ENCODE measurements at regions not wholly inside any gene's neighbourhood (a gene's known extent, or its start where the extent isn't known, plus 50 kb on each side); places are given as distances from the start of the nearest gene placed in this dataset.

DNA sequence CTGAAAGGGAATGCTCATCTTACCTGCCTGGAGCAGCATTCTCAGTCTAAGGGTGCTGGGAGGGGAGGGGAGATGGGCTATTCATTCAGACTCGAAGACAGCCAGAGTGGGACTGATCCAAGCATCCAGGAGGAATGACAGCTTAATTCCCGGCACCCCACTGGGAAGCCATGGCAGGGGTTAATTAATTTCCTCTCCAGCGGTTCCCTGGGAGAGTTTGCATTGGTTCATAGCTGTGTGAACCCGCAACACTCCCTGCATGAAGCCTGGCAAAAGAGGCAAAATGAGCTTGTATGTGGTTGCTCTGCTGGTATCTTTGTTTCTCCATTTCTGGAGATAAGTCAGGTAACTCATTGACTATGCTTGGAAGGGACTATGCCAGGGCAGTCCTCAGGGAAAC is 401.0 kb upstream of the SLC24A2 start:
- no peaks in the 10 kb centered on the region for H3K9me3 ChIP-seq (replicated peaks in 1 of 2; ENCODE audit: control insufficient read depth in 2 of 2, insufficient read depth in 1 of 2, low read depth in 1 of 2, low read length in 2 of 2)
- no peak overlapping the region for H2BK12ac ChIP-seq (ENCODE audit: low read length)
- no peak overlapping the region for H3K9ac ChIP-seq (ENCODE audit: low read depth, low read length, poor library complexity)
- WGBS, 2 donors (ENCODE audit: extremely low coverage in 2 of 2, insufficient read length in 2 of 2, insufficient replicate concordance in 1 of 2): no CpG with 5 or more reads among the region's 4 CpGs
- no peak overlapping the region for H3K4me2 ChIP-seq (ENCODE audit: insufficient read depth, low read length, poor library complexity, severe bottlenecking)
- no peak overlapping the region for H3K4ac ChIP-seq (ENCODE audit: low read length)
- H2BK120ac ChIP-seq (ENCODE audit: low read depth, low read length): no peak overlapping the region
- H2AFZ ChIP-seq (ENCODE audit: low read length): no peak overlapping the region
- H3K36me3 ChIP-seq (replicated peaks in 1 of 2; ENCODE audit: control insufficient read depth in 2 of 2, insufficient read depth in 2 of 2, low read length in 2 of 2): no peaks in the 10 kb centered on the region
- H4K8ac ChIP-seq (ENCODE audit: low read depth, low read length): no peak overlapping the region
- H2BK5ac ChIP-seq (ENCODE audit: low read length): no peak overlapping the region
- H3K27me3 ChIP-seq (ENCODE audit: control insufficient read depth in 3 of 3, insufficient read depth in 3 of 3, low read depth in 1 of 3, low read length in 3 of 3): no peaks in the 10 kb centered on the region
- DNase-seq (ENCODE audit: low spot score): peak; percentile 35
- no peak overlapping the region for H3K18ac ChIP-seq (ENCODE audit: low read length)
- H3K27ac ChIP-seq (replicated peaks; ENCODE audit: low read length): no peak overlapping the region
- no peak overlapping the region for H2BK15ac ChIP-seq (ENCODE audit: low read length)
- H4K91ac ChIP-seq (ENCODE audit: low read depth, low read length, poor library complexity): no peak overlapping the region
- no peak overlapping the region for H3K14ac ChIP-seq (ENCODE audit: low read length)
- H2AK5ac ChIP-seq (ENCODE audit: low read depth, low read length): no peak overlapping the region
- no peaks in the 10 kb centered on the region for H3K79me1 ChIP-seq (ENCODE audit: low read depth, low read length)
- no peak overlapping the region for H3K4me3 ChIP-seq (ENCODE audit: low read length in 2 of 2)
- H3K23ac ChIP-seq (ENCODE audit: low read depth, low read length, poor library complexity): no peak overlapping the region
- H3K4me1 ChIP-seq (ENCODE audit: control insufficient read depth in 2 of 2, insufficient read depth in 1 of 2, low read depth in 1 of 2, low read length in 2 of 2): peaks cover 0 to 6% of the 10 kb centered on the region in 2 donors

DNA sequence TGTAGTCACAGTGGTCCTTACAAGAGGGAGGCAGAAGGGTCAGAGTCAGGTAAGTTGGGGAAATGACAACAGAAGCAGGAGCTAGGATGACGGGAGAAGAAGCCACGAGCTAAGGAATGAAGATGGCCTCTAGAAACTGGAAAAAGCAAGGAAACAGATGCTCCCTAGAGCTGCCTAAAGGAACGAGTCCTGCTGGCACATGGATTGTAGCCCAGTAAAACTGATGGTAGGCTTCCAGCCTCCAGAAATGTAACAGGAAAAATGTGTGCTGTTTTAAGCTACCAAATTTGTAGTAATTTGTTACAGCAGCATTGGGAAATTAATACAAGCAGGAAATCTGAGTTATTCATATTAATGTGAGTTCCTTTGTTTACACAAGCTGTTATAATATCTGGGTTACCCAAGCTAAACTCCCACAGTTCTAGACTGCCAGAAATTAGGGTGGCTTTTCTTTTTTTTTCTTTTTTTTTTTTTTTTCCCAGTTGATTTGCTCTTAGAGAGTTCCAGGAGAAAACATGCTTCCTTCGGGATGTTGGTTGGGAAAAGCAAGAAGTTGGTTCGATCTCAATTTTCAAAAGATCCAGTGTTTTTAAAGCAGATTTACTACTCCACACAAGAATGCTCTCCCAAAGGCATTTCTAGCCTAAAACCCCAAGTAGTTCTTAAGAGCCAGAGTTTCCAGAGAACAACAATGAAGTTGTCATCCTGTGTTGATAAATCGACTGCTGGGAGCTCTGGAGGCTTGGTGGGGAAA is 400.0 kb upstream of the SLC24A2 start:
- H3K4ac ChIP-seq (ENCODE audit: low read length): no peak overlapping the region
- H2AK5ac ChIP-seq (ENCODE audit: low read depth, low read length): no peak overlapping the region
- H4K91ac ChIP-seq (ENCODE audit: low read depth, low read length, poor library complexity): no peak overlapping the region
- no peak overlapping the region for H2BK12ac ChIP-seq (ENCODE audit: low read length)
- no peak overlapping the region for H3K18ac ChIP-seq (ENCODE audit: low read length)
- H3K4me1 ChIP-seq (ENCODE audit: control insufficient read depth in 2 of 2, insufficient read depth in 1 of 2, low read depth in 1 of 2, low read length in 2 of 2): peaks cover 0 to 6% of the 10 kb centered on the region in 2 donors
- H3K36me3 ChIP-seq (replicated peaks in 1 of 2; ENCODE audit: control insufficient read depth in 2 of 2, insufficient read depth in 2 of 2, low read length in 2 of 2): no peaks in the 10 kb centered on the region
- H3K9me3 ChIP-seq (replicated peaks in 1 of 2; ENCODE audit: control insufficient read depth in 2 of 2, insufficient read depth in 1 of 2, low read depth in 1 of 2, low read length in 2 of 2): no peaks in the 10 kb centered on the region
- H2BK120ac ChIP-seq (ENCODE audit: low read depth, low read length): no peak overlapping the region
- no peak overlapping the region for H3K23ac ChIP-seq (ENCODE audit: low read depth, low read length, poor library complexity)
- H3K4me2 ChIP-seq (ENCODE audit: insufficient read depth, low read length, poor library complexity, severe bottlenecking): no peak overlapping the region
- no peak overlapping the region for H3K4me3 ChIP-seq (ENCODE audit: low read length in 2 of 2)
- no peak overlapping the region for H2AFZ ChIP-seq (ENCODE audit: low read length)
- no CpG with 5 or more reads among the region's 6 CpGs for WGBS, 2 donors (ENCODE audit: extremely low coverage in 2 of 2, insufficient read length in 2 of 2, insufficient replicate concordance in 1 of 2)
- H3K27ac ChIP-seq (replicated peaks; ENCODE audit: low read length): no peak overlapping the region
- H2BK15ac ChIP-seq (ENCODE audit: low read length): no peak overlapping the region
- no peak overlapping the region for H3K14ac ChIP-seq (ENCODE audit: low read length)
- no peaks in the 10 kb centered on the region for H3K79me1 ChIP-seq (ENCODE audit: low read depth, low read length)
- no peak overlapping the region for H2BK5ac ChIP-seq (ENCODE audit: low read length)
- H4K8ac ChIP-seq (ENCODE audit: low read depth, low read length): no peak overlapping the region
- no peaks in the 10 kb centered on the region for H3K27me3 ChIP-seq (ENCODE audit: control insufficient read depth in 3 of 3, insufficient read depth in 3 of 3, low read depth in 1 of 3, low read length in 3 of 3)
- DNase-seq (ENCODE audit: low spot score): no peak
- H3K9ac ChIP-seq (ENCODE audit: low read depth, low read length, poor library complexity): no peak overlapping the region

DNA sequence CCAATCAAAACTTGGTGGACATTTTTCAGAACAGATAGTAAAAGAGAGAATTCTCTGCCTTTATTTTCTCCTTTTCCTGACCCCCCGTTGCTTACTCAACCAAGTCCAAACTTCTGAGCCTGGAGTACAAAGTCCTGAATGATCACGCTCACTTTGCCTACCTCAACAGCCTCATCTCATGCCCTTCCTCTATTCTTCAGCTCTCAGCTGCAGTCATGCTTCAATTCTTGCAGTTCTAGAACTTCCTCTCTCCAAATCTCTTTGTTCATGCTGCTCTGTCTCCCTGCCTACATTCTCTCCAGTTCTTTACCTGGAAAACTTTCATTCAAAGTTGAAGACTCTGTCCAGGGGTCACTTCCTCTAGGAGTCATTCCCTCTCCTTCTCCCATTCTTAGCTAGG is 398.5 kb upstream of the SLC24A2 start:
- H3K14ac ChIP-seq (ENCODE audit: low read length): no peak overlapping the region
- H3K36me3 ChIP-seq (replicated peaks in 1 of 2; ENCODE audit: control insufficient read depth in 2 of 2, insufficient read depth in 2 of 2, low read length in 2 of 2): no peaks in the 10 kb centered on the region
- H2AK5ac ChIP-seq (ENCODE audit: low read depth, low read length): no peak overlapping the region
- H2BK120ac ChIP-seq (ENCODE audit: low read depth, low read length): no peak overlapping the region
- no peaks in the 10 kb centered on the region for H3K79me1 ChIP-seq (ENCODE audit: low read depth, low read length)
- no peak overlapping the region for H2BK15ac ChIP-seq (ENCODE audit: low read length)
- H3K27me3 ChIP-seq (ENCODE audit: control insufficient read depth in 3 of 3, insufficient read depth in 3 of 3, low read depth in 1 of 3, low read length in 3 of 3): no peaks in the 10 kb centered on the region
- H3K4me2 ChIP-seq (ENCODE audit: insufficient read depth, low read length, poor library complexity, severe bottlenecking): no peak overlapping the region
- WGBS, 2 donors (ENCODE audit: extremely low coverage in 2 of 2, insufficient read length in 2 of 2, insufficient replicate concordance in 1 of 2): no CpG with 5 or more reads among the region's 2 CpGs
- H3K9me3 ChIP-seq (replicated peaks in 1 of 2; ENCODE audit: control insufficient read depth in 2 of 2, insufficient read depth in 1 of 2, low read depth in 1 of 2, low read length in 2 of 2): no peaks in the 10 kb centered on the region
- H4K8ac ChIP-seq (ENCODE audit: low read depth, low read length): no peak overlapping the region
- H2BK5ac ChIP-seq (ENCODE audit: low read length): no peak overlapping the region
- H2AFZ ChIP-seq (ENCODE audit: low read length): no peak overlapping the region
- peaks cover 0 to 6% of the 10 kb centered on the region in 2 donors for H3K4me1 ChIP-seq (ENCODE audit: control insufficient read depth in 2 of 2, insufficient read depth in 1 of 2, low read depth in 1 of 2, low read length in 2 of 2)
- H3K18ac ChIP-seq (ENCODE audit: low read length): no peak overlapping the region
- no peak overlapping the region for H3K9ac ChIP-seq (ENCODE audit: low read depth, low read length, poor library complexity)
- no peak overlapping the region for H3K23ac ChIP-seq (ENCODE audit: low read depth, low read length, poor library complexity)
- no peak overlapping the region for H3K4me3 ChIP-seq (ENCODE audit: low read length in 2 of 2)
- no peak overlapping the region for H3K4ac ChIP-seq (ENCODE audit: low read length)
- H4K91ac ChIP-seq (ENCODE audit: low read depth, low read length, poor library complexity): no peak overlapping the region
- H2BK12ac ChIP-seq (ENCODE audit: low read length): no peak overlapping the region
- no peak overlapping the region for H3K27ac ChIP-seq (replicated peaks; ENCODE audit: low read length)
- no peak for DNase-seq (ENCODE audit: low spot score)

DNA sequence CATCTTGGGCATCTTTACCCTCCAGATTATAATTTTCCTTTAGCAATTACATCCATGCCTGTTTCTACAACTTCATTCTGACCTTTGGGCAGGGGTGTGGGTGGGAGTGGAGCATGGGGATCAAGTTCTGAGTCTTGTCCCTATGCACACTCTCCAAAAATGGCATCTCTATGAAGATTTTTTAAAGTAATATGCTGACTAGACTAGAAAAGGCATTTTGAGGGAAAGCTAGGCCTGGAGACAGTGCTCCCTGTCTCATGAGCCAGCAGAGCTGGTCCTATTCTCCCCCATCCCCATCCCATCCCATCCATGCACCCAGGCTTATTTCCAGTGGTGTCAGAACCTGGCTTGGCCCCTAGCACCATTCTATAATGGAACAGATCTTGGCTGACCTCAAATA is 398.0 kb upstream of the SLC24A2 start:
- Histone ChIP-seq H3K27ac (replicated peaks; ENCODE audit: low read length) (no peak overlapping the region), H4K91ac (ENCODE audit: low read depth, low read length, poor library complexity) (no peak overlapping the region), H3K36me3 (replicated peaks in 1 of 2; ENCODE audit: control insufficient read depth in 2 of 2, insufficient read depth in 2 of 2, low read length in 2 of 2) (no peaks in the 10 kb centered on the region), H3K9me3 (replicated peaks in 1 of 2; ENCODE audit: control insufficient read depth in 2 of 2, insufficient read depth in 1 of 2, low read depth in 1 of 2, low read length in 2 of 2) (no peaks in the 10 kb centered on the region), H3K14ac (ENCODE audit: low read length) (no peak overlapping the region), H3K4me2 (ENCODE audit: insufficient read depth, low read length, poor library complexity, severe bottlenecking) (no peak overlapping the region), H2AK5ac (ENCODE audit: low read depth, low read length) (no peak overlapping the region), H3K18ac (ENCODE audit: low read length) (no peak overlapping the region), H2BK120ac (ENCODE audit: low read depth, low read length) (no peak overlapping the region), H2BK12ac (ENCODE audit: low read length) (no peak overlapping the region), H3K4ac (ENCODE audit: low read length) (no peak overlapping the region), H3K4me3 (ENCODE audit: low read length in 2 of 2) (no peak overlapping the region), H3K79me1 (ENCODE audit: low read depth, low read length) (no peaks in the 10 kb centered on the region), H2AFZ (ENCODE audit: low read length) (no peak overlapping the region), H4K8ac (ENCODE audit: low read depth, low read length) (no peak overlapping the region), H3K23ac (ENCODE audit: low read depth, low read length, poor library complexity) (no peak overlapping the region), H3K9ac (ENCODE audit: low read depth, low read length, poor library complexity) (no peak overlapping the region), H3K27me3 (ENCODE audit: control insufficient read depth in 3 of 3, insufficient read depth in 3 of 3, low read depth in 1 of 3, low read length in 3 of 3) (no peaks in the 10 kb centered on the region), H2BK15ac (ENCODE audit: low read length) (no peak overlapping the region), H3K4me1 (ENCODE audit: control insufficient read depth in 2 of 2, insufficient read depth in 1 of 2, low read depth in 1 of 2, low read length in 2 of 2) (peaks cover 0 to 6% of the 10 kb centered on the region in 2 donors), H2BK5ac (ENCODE audit: low read length) (no peak overlapping the region)
- DNase-seq (ENCODE audit: low spot score): no peak

Data from neuronal stem cell (in vitro differentiated cells).